GM23248 (cell line): ENCODE measurements at regions not wholly inside any gene's neighbourhood (a gene's known extent, or its start where the extent isn't known, plus 50 kb on each side); places are given as distances from the start of the nearest gene placed in this dataset.
A peak's percentile ranks its signal among the peaks of the same experiment; 100 is the strongest.

Experiments used
- DNase-seq: peaks from one replicate; pipeline ENCODE4 v3.0.0-alpha.2; 2015
- H2AFZ ChIP-seq: fragments of 200-600 bp; sonication (generic); 2 replicates; pipeline ENCODE4 v1.6.1; 2016; ENCODE audit warnings: antibody characterized with exemption
- H3F3A ChIP-seq: fragments of 200-600 bp; sonication (generic); 2 replicates; pipeline ENCODE4 v1.6.1; 2016; ENCODE audit warnings: mild to moderate bottlenecking, antibody characterized with exemption, mixed run types; ENCODE audit not compliant: insufficient read depth
- H3K27ac ChIP-seq: fragments of 200-600 bp; sonication (generic); 2 replicates; pipeline ENCODE4 v1.5.1; 2016; ENCODE audit warnings: mild to moderate bottlenecking
- H3K27me3 ChIP-seq: fragments of 200-600 bp; sonication (generic); replicated peaks from 2 replicates; pipeline ENCODE4 v1.6.1; 2016; ENCODE audit warnings: mild to moderate bottlenecking; ENCODE audit not compliant: insufficient read depth
- H3K36me3 ChIP-seq: fragments of 200-600 bp; sonication (generic); 2 replicates; pipeline ENCODE4 v1.6.1; 2016; ENCODE audit warnings: low read depth, mild to moderate bottlenecking
- H3K4me1 ChIP-seq: fragments of 200-600 bp; sonication (generic); 2 replicates; pipeline ENCODE4 v1.6.1; 2016; ENCODE audit warnings: mild to moderate bottlenecking; ENCODE audit not compliant: insufficient read depth
- H3K4me2 ChIP-seq: fragments of 200-600 bp; sonication (generic); one replicate; pipeline ENCODE4 v1.6.1; 2016; ENCODE audit warnings: mild to moderate bottlenecking; ENCODE audit not compliant: unreplicated experiment
- H3K4me3 ChIP-seq: fragments of 200-600 bp; sonication (generic); 2 replicates; pipeline ENCODE4 v1.5.1; 2016; ENCODE audit warnings: mild to moderate bottlenecking
- H3K79me2 ChIP-seq: fragments of 200-600 bp; sonication (generic); 2 replicates; pipeline ENCODE4 v1.6.1; 2016; ENCODE audit warnings: mild to moderate bottlenecking; ENCODE audit not compliant: insufficient read depth
- H3K9ac ChIP-seq: fragments of 200-600 bp; sonication (generic); 2 replicates; pipeline ENCODE4 v1.6.1; 2016; ENCODE audit warnings: mild to moderate bottlenecking
- H3K9me2 ChIP-seq: fragments of 200-600 bp; sonication (generic); 2 replicates; pipeline ENCODE4 v1.6.1; 2016; ENCODE audit warnings: mixed run types, mild to moderate bottlenecking, moderate library complexity; ENCODE audit not compliant: insufficient read depth
- H3K9me3 ChIP-seq: fragments of 200-600 bp; sonication (generic); one replicate; pipeline ENCODE4 v1.6.1; 2017; ENCODE audit warnings: low read depth
- H4K20me1 ChIP-seq: fragments of 200-600 bp; sonication (generic); 2 replicates; pipeline ENCODE4 v1.6.0; 2016; ENCODE audit not compliant: insufficient read depth
- EZH2 ChIP-seq: fragments of 200-600 bp; sonication (generic); IDR thresholded peaks from 2 replicates; pipeline ENCODE4 v1.6.1; 2018; ENCODE audit warnings: antibody characterized with exemption, mild to moderate bottlenecking; ENCODE audit not compliant: insufficient read depth, poor library complexity, severe bottlenecking
- EZH2phosphoT487 ChIP-seq: fragments of 200-600 bp; sonication (generic); IDR thresholded peaks from 2 replicates; pipeline ENCODE4 v1.6.1; 2018; ENCODE audit warnings: antibody characterized with exemption, moderate library complexity, mild to moderate bottlenecking, low read depth; ENCODE audit not compliant: insufficient read depth
- WGBS, 2 experiments: methylation state at CpG; one replicate each; pipeline ENCODE4 v1.1.6; 2015 to 2017; ENCODE audit warnings: low lambda C conversion rate in 2 of 2, low coverage in 1 of 2; ENCODE audit errors: missing lambda C conversion rate in 2 of 2; 5-methylcytosine and 5-hydroxymethylcytosine counted together
- in situ Hi-C: fragments of 300-500 bp; cut with MboI; formaldehyde crosslinking; loops from 2 replicates; pipeline ENCODE4 v1.15.0; 2020

GRCh38 chr18:27674411-27674810 lies 489.3 kb upstream of the CHST9 start:
- H3K27ac ChIP-seq = no peak overlapping the region
- in situ Hi-C loops = no loop called here
- H3K27me3 ChIP-seq = peaks cover 17% of the 10 kb centered on the region; the same call in 1 of the 2 replicates
- no peak overlapping the region for H2AFZ ChIP-seq
- H3K9me3 ChIP-seq = no peaks in the 10 kb centered on the region
- no peak overlapping the region for H3K4me3 ChIP-seq
- DNase-seq = no peak
- H3K4me1 ChIP-seq = no peaks in the 10 kb centered on the region
- no peaks in the 10 kb centered on the region for H3F3A ChIP-seq
- H3K36me3 ChIP-seq = no peaks in the 10 kb centered on the region
- no peaks in the 10 kb centered on the region for H4K20me1 ChIP-seq
- TF ChIP-seq EZH2 (no peak), EZH2phosphoT487 (no peak)
- H3K4me2 ChIP-seq = no peak overlapping the region
- 13 to 27% methylated on average over 3 of the region's 3 CpGs for WGBS, 2 experiments
- H3K79me2 ChIP-seq = no peaks in the 10 kb centered on the region
- no peaks in the 10 kb centered on the region for H3K9me2 ChIP-seq
- H3K9ac ChIP-seq = no peak overlapping the region

- H4K20me1 ChIP-seq = no peaks in the 10 kb centered on the region
Measured at GRCh38 chr18:27673861-27674260, 488.8 kb upstream of the CHST9 start.

GRCh38 chr18:27668158-27668557 lies 483.1 kb upstream of the CHST9 start:
- DNase-seq = peak; percentile 37
- H3K79me2 ChIP-seq = no peaks in the 10 kb centered on the region
- no peaks in the 10 kb centered on the region for H3K9me2 ChIP-seq
- H3K4me2 ChIP-seq = no peak overlapping the region
- no peaks in the 10 kb centered on the region for H3K4me1 ChIP-seq
- TF ChIP-seq EZH2 (no peak), EZH2phosphoT487 (no peak)
- no peaks in the 10 kb centered on the region for H3K36me3 ChIP-seq
- no peaks in the 10 kb centered on the region for H4K20me1 ChIP-seq
- no peak overlapping the region for H2AFZ ChIP-seq
- 0 out of 2 replicates have a peak, but pooled peaks cover 7% of the 10 kb centered on the region for H3K27me3 ChIP-seq
- H3K9ac ChIP-seq = no peak overlapping the region
- H3K4me3 ChIP-seq = no peak overlapping the region
- no peaks in the 10 kb centered on the region for H3F3A ChIP-seq
- no peaks in the 10 kb centered on the region for H3K9me3 ChIP-seq
- H3K27ac ChIP-seq = no peak overlapping the region
- 36 to 56% methylated on average over 1 of the region's 1 CpG for WGBS, 2 experiments
- in situ Hi-C loops = no loop called here

More at GRCh38 chr18:27673861-27674260, 488.8 kb upstream of the CHST9 start:
- Histone ChIP-seq H3K4me3 (no peak overlapping the region), H3K9me3 (no peaks in the 10 kb centered on the region), H3K9ac (no peak overlapping the region), H3K4me1 (no peaks in the 10 kb centered on the region), H3K27ac (no peak overlapping the region), H3F3A (no peaks in the 10 kb centered on the region), H3K36me3 (no peaks in the 10 kb centered on the region), H3K4me2 (no peak overlapping the region), H2AFZ (no peak overlapping the region), H3K9me2 (no peaks in the 10 kb centered on the region), H3K79me2 (no peaks in the 10 kb centered on the region), H3K27me3 (peaks cover 17% of the 10 kb centered on the region; the same call in 1 of the 2 replicates)
- in situ Hi-C loops = no loop called here
- DNase-seq = no peak
- 64 to 75% methylated on average over 7 to 23 of the region's 27 CpGs for WGBS, 2 experiments
- no peak for TF ChIP-seq EZH2
- TF ChIP-seq EZH2phosphoT487 = no peak

- Histone ChIP-seq H2AFZ (no peak overlapping the region), H3K9me3 (no peaks in the 10 kb centered on the region), H3K36me3 (no peaks in the 10 kb centered on the region), H4K20me1 (no peaks in the 10 kb centered on the region), H3K27me3 (peaks cover 17% of the 10 kb centered on the region; the same call in 1 of the 2 replicates), H3K9me2 (no peaks in the 10 kb centered on the region), H3F3A (no peaks in the 10 kb centered on the region), H3K4me3 (no peak overlapping the region), H3K4me1 (no peaks in the 10 kb centered on the region), H3K9ac (no peak overlapping the region), H3K4me2 (no peak overlapping the region), H3K79me2 (no peaks in the 10 kb centered on the region), H3K27ac (no peak overlapping the region)
- no peak for DNase-seq
- 21 to 26% methylated on average over 6 of the region's 6 CpGs for WGBS, 2 experiments
- in situ Hi-C loops = no loop called here
- no peak for TF ChIP-seq EZH2phosphoT487
Measured at GRCh38 chr18:27667064-27667463, 482.0 kb upstream of the CHST9 start.

GRCh38 chr18:27666016-27666415 lies 480.9 kb upstream of the CHST9 start:
- H3K4me1 ChIP-seq = no peaks in the 10 kb centered on the region
- 11% methylated on average over 3 of the region's 3 CpGs for whole genome bisulfite sequencing, 2 experiments
- in situ Hi-C loops = no loop called here

More at GRCh38 chr18:27666016-27666415, 480.9 kb upstream of the CHST9 start:
- H3K27ac ChIP-seq = no peak overlapping the region
- peaks cover 19% of the 10 kb centered on the region for H3K27me3 ChIP-seq
- H3K4me2 ChIP-seq = no peak overlapping the region
- H3K9me3 ChIP-seq = no peaks in the 10 kb centered on the region
- H3K4me3 ChIP-seq = no peak overlapping the region
- no peaks in the 10 kb centered on the region for H4K20me1 ChIP-seq
- no peak for DNase-seq
- no peaks in the 10 kb centered on the region for H3K79me2 ChIP-seq
- no peaks in the 10 kb centered on the region for H3K9me2 ChIP-seq
- no peaks in the 10 kb centered on the region for H3F3A ChIP-seq
- H3K36me3 ChIP-seq = no peaks in the 10 kb centered on the region
- no peak for TF ChIP-seq EZH2phosphoT487
- TF ChIP-seq EZH2 = no peak
- no peak overlapping the region for H2AFZ ChIP-seq
- H3K9ac ChIP-seq = no peak overlapping the region
